ENCODE measurements at regions not wholly inside any gene's neighbourhood (a gene's known extent, or its start where the extent isn't known, plus 50 kb on each side); places are given as distances from the start of the nearest gene placed in this dataset.

- ATAC-seq: no peak
- TF ChIP-seq ZC3H10 (CRISPR knock-in tag; IDR thresholded peaks at IDR 0.05) (no peak), CSDC2 (CRISPR knock-in tag; IDR thresholded peaks at IDR 0.05) (no peak), RARB (CRISPR knock-in tag; IDR thresholded peaks at IDR 0.05) (no peak), OSR1 (CRISPR knock-in tag; IDR thresholded peaks at IDR 0.05) (no peak), ISL1 (CRISPR knock-in tag; IDR thresholded peaks at IDR 0.05) (no peak), CSRNP3 (CRISPR knock-in tag; IDR thresholded peaks at IDR 0.05) (no peak), ARNTL (CRISPR knock-in tag; IDR thresholded peaks at IDR 0.05; ENCODE audit: borderline replicate concordance, low read depth) (no peak), GLIS3 (CRISPR knock-in tag; IDR thresholded peaks at IDR 0.05) (no peak), POU6F1 (CRISPR knock-in tag; IDR thresholded peaks at IDR 0.05; ENCODE audit: borderline replicate concordance, low read depth) (no peak), SNAI2 (CRISPR knock-in tag; IDR thresholded peaks at IDR 0.05) (no peak), TOX (CRISPR knock-in tag; IDR thresholded peaks at IDR 0.05; ENCODE audit: borderline replicate concordance) (no peak), PATZ1 (CRISPR knock-in tag; IDR thresholded peaks at IDR 0.05; ENCODE audit: borderline replicate concordance) (no peak), PPARA (CRISPR knock-in tag; IDR thresholded peaks at IDR 0.05; ENCODE audit: borderline replicate concordance) (no peak), ZFP3 (CRISPR knock-in tag; IDR thresholded peaks at IDR 0.05) (no peak), CREB5 (CRISPR knock-in tag; IDR thresholded peaks at IDR 0.05; ENCODE audit: low read depth) (no peak), ZNF565 (CRISPR knock-in tag; conservative IDR thresholded peaks at IDR 0.05; ENCODE audit: low read depth) (no peak), ZNF70 (CRISPR knock-in tag; IDR thresholded peaks at IDR 0.05) (no peak), BACH2 (CRISPR knock-in tag; IDR thresholded peaks at IDR 0.05; ENCODE audit: borderline replicate concordance) (no peak), TCF4 (CRISPR knock-in tag; IDR thresholded peaks at IDR 0.05; ENCODE audit: borderline replicate concordance) (no peak)
- TF ChIP-seq, protein P1, sequence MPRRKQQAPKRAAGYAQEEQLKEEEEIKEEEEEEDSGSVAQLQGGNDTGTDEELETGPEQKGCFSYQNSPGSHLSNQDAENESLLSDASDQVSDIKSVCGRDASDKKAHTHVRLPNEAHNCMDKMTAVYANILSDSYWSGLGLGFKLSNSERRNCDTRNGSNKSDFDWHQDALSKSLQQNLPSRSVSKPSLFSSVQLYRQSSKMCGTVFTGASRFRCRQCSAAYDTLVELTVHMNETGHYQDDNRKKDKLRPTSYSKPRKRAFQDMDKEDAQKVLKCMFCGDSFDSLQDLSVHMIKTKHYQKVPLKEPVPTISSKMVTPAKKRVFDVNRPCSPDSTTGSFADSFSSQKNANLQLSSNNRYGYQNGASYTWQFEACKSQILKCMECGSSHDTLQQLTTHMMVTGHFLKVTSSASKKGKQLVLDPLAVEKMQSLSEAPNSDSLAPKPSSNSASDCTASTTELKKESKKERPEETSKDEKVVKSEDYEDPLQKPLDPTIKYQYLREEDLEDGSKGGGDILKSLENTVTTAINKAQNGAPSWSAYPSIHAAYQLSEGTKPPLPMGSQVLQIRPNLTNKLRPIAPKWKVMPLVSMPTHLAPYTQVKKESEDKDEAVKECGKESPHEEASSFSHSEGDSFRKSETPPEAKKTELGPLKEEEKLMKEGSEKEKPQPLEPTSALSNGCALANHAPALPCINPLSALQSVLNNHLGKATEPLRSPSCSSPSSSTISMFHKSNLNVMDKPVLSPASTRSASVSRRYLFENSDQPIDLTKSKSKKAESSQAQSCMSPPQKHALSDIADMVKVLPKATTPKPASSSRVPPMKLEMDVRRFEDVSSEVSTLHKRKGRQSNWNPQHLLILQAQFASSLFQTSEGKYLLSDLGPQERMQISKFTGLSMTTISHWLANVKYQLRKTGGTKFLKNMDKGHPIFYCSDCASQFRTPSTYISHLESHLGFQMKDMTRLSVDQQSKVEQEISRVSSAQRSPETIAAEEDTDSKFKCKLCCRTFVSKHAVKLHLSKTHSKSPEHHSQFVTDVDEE (CRISPR knock-in tag; IDR thresholded peaks at IDR 0.05): no peak
Measured at GRCh38 chr18:78813156-78813555, 166.5 kb upstream of the SALL3 start.

DNA sequence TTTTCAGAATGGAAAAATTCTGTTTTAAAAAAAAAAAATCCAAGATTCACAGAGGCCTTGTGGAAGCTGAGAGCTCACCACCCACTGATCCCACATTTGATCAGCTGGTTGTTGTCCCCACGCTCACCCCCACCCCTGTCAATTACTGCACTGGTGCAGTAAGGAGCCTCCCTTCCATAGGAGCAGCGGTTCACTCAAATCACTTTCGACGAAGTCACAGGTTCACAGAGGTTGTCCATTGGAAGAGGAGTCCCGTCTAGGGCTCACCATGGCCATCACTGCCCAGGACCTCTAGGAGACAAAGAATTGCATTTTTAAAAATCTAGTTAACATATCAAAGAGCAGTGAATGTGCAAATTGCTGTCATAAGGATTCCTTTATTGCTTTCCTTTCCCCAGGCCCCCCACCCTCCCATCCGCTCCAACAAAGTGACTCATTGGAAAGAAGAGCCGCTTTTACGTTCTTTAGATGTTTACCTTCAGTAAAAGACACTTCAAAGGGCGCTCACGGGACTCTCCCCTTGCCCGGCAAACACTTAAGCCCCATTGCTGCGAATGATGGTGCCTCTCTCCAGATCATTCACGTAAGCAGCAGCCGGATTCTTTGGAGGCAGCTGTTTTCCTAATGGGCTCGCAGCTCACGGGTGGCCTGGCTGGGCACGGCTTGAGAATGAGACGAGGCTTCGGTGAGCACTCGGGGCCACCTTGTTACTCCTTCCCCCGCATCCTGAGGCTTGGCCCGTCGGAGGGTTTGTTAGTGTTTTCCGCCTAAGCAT lies 165.5 kb upstream of the SALL3 start:
- no peak for ATAC-seq
- TF ChIP-seq POU6F1 (CRISPR knock-in tag; IDR thresholded peaks at IDR 0.05; ENCODE audit: borderline replicate concordance, low read depth): no peak
- TF ChIP-seq ZNF70 (CRISPR knock-in tag; IDR thresholded peaks at IDR 0.05): no peak
- TF ChIP-seq ZNF8 (CRISPR knock-in tag; IDR thresholded peaks at IDR 0.05): no peak
- TF ChIP-seq SNAI2 (CRISPR knock-in tag; IDR thresholded peaks at IDR 0.05): no peak
- no peak for TF ChIP-seq ZFP30 (CRISPR knock-in tag; IDR thresholded peaks at IDR 0.05)
- no peak for TF ChIP-seq TOX (CRISPR knock-in tag; IDR thresholded peaks at IDR 0.05; ENCODE audit: borderline replicate concordance)
- no peak for TF ChIP-seq ARNTL (CRISPR knock-in tag; IDR thresholded peaks at IDR 0.05; ENCODE audit: borderline replicate concordance, low read depth)
- TF ChIP-seq ISL1 (CRISPR knock-in tag; IDR thresholded peaks at IDR 0.05): no peak
- TF ChIP-seq, protein P1 (CRISPR knock-in tag; IDR thresholded peaks at IDR 0.05): no peak
- no peak for TF ChIP-seq CSRNP3 (CRISPR knock-in tag; IDR thresholded peaks at IDR 0.05)
- TF ChIP-seq ZC3H10 (CRISPR knock-in tag; IDR thresholded peaks at IDR 0.05): no peak
- TF ChIP-seq RARB (CRISPR knock-in tag; IDR thresholded peaks at IDR 0.05): no peak
- TF ChIP-seq CSDC2 (CRISPR knock-in tag; IDR thresholded peaks at IDR 0.05): no peak
